ENCODE measurements at regions not wholly inside any gene's neighbourhood (a gene's known extent, or its start where the extent isn't known, plus 50 kb on each side); places are given as distances from the start of the nearest gene placed in this dataset.

DNA sequence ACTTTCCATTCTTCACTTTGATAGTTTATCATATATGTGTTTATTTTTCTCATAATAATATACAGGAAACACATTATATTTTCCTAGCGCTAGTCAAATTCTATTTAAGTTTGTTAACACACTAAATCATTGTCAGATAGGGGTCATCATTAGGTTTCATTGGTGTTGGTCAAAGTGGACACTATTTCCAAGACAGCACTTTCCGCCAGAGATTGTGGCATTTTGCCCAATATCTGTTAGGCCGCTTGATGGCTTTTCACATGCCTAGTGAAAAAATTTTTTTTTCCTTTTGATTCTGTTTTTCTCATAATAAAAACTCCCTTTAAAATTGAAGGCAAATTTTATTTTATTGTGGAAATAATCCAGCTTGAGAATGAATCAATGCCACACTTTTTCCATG is 495.4 kb upstream of the AKR1E2 start:
- no peak for DNase-seq

GRCh38 chr10:4329225-4329624 is 496.8 kb upstream of the AKR1E2 start:
- DNase-seq = no peak

- DNase-seq = no peak
Observed at GRCh38 chr10:4326647-4327046, 499.4 kb upstream of the AKR1E2 start.

DNA sequence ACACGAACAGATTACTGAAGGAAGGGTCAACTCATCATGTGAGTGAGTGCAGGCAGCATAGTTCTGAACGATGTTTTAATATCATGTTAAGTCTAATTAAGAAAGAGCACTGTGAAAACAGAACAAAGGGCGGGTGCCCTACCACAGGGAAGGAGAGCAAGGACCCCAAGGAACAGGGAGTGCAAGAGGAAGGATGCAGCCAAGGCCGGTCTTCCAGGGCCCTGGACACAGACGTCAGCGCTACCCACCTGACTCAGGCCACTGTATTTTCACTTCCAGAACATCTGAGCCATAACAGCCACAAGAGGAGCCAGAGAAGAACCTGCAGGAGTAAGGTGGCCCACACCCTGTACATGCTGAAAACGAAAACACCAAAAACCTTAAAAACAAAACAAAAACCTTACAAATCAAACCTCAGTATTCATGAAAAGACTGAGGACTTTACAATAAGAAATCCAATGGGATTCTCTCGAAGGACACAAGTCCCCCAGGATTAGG is 506.1 kb upstream of the AKR1E2 start:
- DNase-seq = no peak

DNA sequence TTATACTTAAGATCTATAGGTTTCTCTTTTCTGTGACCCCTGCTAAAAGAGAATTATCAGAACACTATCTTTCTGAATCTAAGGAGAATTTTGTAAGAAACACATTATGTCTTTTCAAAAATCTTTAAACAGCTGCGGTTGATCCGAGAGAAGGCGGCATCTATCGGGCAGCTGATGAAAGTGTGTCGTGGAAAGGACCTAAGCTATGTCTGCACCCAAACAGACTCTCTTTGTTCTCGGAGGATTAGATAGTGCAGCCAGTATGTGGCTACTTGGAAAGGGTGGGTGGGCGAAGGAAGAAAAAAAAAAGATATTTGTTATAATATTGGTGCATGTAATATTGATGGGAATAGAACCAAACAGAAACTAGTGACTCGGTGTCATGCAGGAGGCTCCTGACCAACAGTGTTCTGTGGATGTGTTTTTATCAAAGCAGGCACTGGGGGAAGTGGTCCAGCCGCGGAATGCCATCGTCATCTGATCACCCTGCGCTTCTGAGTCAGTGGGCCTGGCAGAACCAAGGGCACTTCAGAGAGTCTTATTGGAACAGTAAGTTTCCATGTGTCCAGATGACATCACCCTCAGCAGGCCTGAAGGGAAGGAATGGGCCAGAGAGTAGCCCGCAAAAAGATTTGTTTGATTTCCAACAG is 509.7 kb upstream of the AKR1E2 start:
- DNase-seq = no peak

DNA sequence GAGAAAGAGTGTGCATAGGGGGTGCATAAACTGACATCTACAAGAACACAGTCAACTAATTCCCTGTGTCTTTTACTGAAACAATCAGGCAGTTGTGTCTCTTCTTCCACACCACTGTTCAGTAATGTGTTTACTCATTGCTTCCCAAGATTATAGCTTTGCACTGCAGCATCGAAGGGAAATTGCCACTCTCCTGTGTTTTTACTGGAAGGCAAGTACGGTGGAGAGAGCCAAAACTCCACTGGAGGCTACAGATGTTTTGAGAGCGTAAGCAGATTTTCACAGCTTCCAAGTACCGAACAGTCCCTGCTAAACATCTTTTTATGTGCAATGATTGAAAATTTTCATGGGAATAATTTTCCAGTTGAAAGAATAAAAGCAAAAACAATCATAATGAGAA is 510.5 kb upstream of the AKR1E2 start:
- DNase-seq = no peak

GRCh38 chr10:4313051-4313450 is 513.0 kb upstream of the AKR1E2 start:
- no peak for DNase-seq

GRCh38 chr10:4312051-4312835 is 513.8 kb upstream of the AKR1E2 start:
- no peak for DNase-seq

DNA sequence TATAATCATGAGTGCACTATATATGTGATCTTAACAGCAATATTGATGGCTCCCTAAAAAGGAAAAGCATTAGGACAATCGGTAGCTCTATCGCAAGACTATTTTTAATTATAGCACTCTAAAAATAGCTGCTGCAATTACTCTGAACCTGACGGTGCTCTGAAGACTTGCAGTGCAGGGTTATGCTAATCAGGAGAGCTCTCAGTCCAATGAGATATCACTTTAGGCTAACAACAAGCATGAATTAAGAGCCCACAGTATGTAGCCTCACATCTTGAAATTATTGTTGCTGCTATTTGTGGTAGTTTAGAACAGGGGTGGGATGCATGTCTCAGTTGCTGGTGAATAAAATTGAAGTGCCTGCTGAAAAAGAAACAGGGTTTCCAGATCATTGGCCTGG is 515.8 kb upstream of the AKR1E2 start:
- no peak for DNase-seq

- no peak for DNase-seq
Observed at GRCh38 chr10:4307910-4308309, 518.1 kb upstream of the AKR1E2 start.

GRCh38 chr10:4306871-4307270 is 519.1 kb upstream of the AKR1E2 start:
- DNase-seq = no peak

GRCh38 chr10:4303045-4303444 is 518.0 kb upstream of the KLF6 start:
- DNase-seq = no peak

GRCh38 chr10:4301291-4302045 is 516.5 kb upstream of the KLF6 start:
- no peak for DNase-seq

- no peak for DNase-seq
Observed at GRCh38 chr10:4296161-4296560, 511.2 kb upstream of the KLF6 start.

GRCh38 chr10:4294996-4295792 is 510.2 kb upstream of the KLF6 start:
- DNase-seq = no peak

- no peak for DNase-seq
Observed at GRCh38 chr10:4294271-4294670, 509.3 kb upstream of the KLF6 start.

DNA sequence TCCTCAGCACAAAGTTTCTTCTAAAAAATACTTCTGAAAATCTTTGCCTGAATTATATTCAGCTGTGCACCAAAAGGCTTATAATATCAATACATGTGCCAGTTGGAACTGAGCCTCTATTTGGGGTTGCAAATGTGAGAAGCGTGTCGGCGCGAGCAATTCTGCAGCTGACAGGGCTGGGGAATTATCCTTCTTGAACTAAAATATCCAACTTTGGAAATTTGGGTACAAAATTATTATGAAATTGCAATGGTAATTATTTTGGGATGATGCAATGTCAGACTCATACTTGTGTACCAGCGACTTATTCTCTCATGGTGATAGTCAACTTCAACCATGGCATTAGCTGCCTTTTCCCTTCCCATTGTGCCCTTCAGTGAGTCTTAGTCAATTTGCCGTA is 507.0 kb upstream of the KLF6 start:
- no peak for DNase-seq

DNA sequence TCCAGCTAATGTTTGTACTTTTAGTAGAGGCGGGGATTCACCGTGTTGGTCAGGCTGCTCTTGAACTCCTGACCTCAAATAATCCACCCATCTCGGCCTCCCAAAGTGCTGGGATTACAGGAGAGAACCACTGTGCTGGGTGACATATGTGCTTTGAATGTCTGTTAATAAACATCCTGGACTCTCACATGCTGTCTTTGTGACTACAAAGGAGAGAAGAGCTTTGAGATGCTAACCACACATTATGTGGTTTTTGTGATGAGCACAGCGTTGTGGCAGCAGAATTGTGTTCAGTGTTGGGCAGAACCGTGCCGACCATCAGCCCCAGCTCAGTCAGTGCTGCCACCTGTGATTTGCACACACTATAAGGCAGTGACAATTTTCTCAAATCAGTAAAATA is 500.1 kb upstream of the KLF6 start:
- DNase-seq = no peak

GRCh38 chr10:4283846-4284610 is 499.0 kb upstream of the KLF6 start:
- no peak for DNase-seq

DNA sequence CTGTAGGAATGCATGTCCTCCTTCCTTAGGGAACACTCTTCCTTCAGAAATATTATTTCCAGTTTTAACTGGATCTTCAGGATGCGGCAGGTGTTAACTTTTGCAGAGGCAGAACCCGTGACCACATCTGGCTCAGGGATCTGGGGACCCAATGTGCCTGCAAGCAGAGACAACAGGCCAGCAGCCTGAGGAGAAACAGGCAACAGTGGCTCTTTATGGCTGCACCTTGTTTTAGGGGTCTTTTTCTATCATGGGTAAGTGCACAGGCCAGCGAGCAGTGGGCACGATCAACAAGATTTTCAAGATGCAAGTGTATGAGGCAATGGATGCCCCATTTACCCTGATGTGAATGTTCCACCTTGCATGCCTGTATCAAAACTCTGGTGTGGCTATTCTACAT is 497.5 kb upstream of the KLF6 start:
- DNase-seq = no peak

DNA sequence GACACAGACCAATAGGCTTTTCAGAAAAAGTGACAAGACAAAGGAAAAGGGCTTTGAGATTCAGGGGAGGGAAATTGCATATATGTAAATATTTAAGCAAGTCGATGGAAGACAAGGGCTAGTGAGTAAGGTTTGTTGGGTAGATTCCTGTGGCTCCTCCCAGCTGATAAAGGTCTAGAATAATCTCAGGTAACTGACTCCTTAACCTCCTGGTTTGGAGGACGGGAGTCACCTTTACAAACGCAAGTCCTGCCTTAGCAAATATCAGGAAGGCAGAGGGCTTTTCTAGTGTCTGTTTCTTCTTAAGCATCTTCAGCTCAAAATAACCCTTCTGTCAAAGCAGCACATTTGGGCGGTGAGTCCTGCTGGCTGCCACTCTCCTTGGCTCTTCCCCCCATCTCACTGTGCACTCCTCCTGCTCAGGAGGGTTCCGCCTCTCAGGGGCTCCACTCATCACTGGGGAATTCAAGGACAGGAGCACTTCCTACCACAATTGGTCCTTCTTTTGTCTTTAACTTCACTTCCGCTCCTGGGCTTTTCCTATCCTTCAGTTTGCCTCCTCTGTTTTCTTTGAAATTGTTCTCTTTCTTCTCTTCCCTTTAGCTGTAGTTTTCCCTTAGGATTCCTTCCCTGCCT is 496.3 kb upstream of the KLF6 start:
- DNase-seq = no peak

Measured in NCI-H1092 treated with DMSO at 0.1 percent for 48 hours (cell line).